ENCODE measurements at regions not wholly inside any gene's neighbourhood (a gene's known extent, or its start where the extent isn't known, plus 50 kb on each side); places are given as distances from the start of the nearest gene placed in this dataset.

- Histone ChIP-seq H2AFZ (ENCODE audit: low read length) (no peak overlapping the region), H3K9me2 (ENCODE audit: insufficient read depth, low read length) (no peaks in the 10 kb centered on the region), H3K4me2 (ENCODE audit: low read length) (no peak overlapping the region), H3K27ac (ENCODE audit: low read depth, low read length, poor library complexity, severe bottlenecking) (no peak overlapping the region), H3K4me3 (ENCODE audit: low read depth, low read length, poor library complexity, severe bottlenecking) (no peak overlapping the region), H3K36me3 (ENCODE audit: insufficient read depth, low read length) (no peaks in the 10 kb centered on the region), H3K9me3 (ENCODE audit: low read length) (no peaks in the 10 kb centered on the region), H3K4me1 (ENCODE audit: insufficient read depth, low read length, poor library complexity, severe bottlenecking) (no peaks in the 10 kb centered on the region), H4K20me1 (ENCODE audit: insufficient read depth, low read length) (no peaks in the 10 kb centered on the region), H3K79me2 (ENCODE audit: insufficient read depth, low read depth, low read length) (no peaks in the 10 kb centered on the region)
- CTCF ChIA-PET (ENCODE audit: unreplicated experiment): no interaction called here
- no peak for DNase-seq (ENCODE audit: low spot score)
- intact Hi-C loops (cut with micrococcal nuclease; ENCODE audit: unreplicated experiment): no loop called here
- no peak for TF ChIP-seq CTCF (conservative IDR thresholded peaks at IDR 0.05; ENCODE audit: low read length)
- TF ChIP-seq EZH2phosphoT487 (IDR thresholded peaks at IDR 0.05; ENCODE audit: borderline replicate concordance, low read depth, low read length): no peak
- BruUV-seq (replicated peaks): no TSS peak
- POLR2A ChIA-PET: no interaction called here
These were observed 147.6 kb downstream of the MAIP1 start for GRCh38 chr2:200102971-200103370.

GRCh38 chr2:200104015-200104414 lies 148.6 kb downstream of the MAIP1 start:
- TF ChIP-seq EZH2phosphoT487 (IDR thresholded peaks at IDR 0.05; ENCODE audit: borderline replicate concordance, low read depth, low read length): no peak
- no peak for TF ChIP-seq CTCF (conservative IDR thresholded peaks at IDR 0.05; ENCODE audit: low read length)
- H3K4me1 ChIP-seq (ENCODE audit: insufficient read depth, low read length, poor library complexity, severe bottlenecking): no peaks in the 10 kb centered on the region
- H3K79me2 ChIP-seq (ENCODE audit: insufficient read depth, low read depth, low read length): no peaks in the 10 kb centered on the region
- no peaks in the 10 kb centered on the region for H4K20me1 ChIP-seq (ENCODE audit: insufficient read depth, low read length)
- H3K4me3 ChIP-seq (ENCODE audit: low read depth, low read length, poor library complexity, severe bottlenecking): no peak overlapping the region
- H3K27ac ChIP-seq (ENCODE audit: low read depth, low read length, poor library complexity, severe bottlenecking): no peak overlapping the region
- H3K9me3 ChIP-seq (ENCODE audit: low read length): no peaks in the 10 kb centered on the region
- ChIA-PET CTCF (ENCODE audit: unreplicated experiment) (no interaction called here), POLR2A (no interaction called here)
- H3K9me2 ChIP-seq (ENCODE audit: insufficient read depth, low read length): no peaks in the 10 kb centered on the region
- no peak overlapping the region for H2AFZ ChIP-seq (ENCODE audit: low read length)
- no TSS peak for BruUV-seq (replicated peaks)
- no peak for DNase-seq (ENCODE audit: low spot score)
- H3K36me3 ChIP-seq (ENCODE audit: insufficient read depth, low read length): no peaks in the 10 kb centered on the region
- no peak overlapping the region for H3K4me2 ChIP-seq (ENCODE audit: low read length)
- intact Hi-C loops (cut with micrococcal nuclease; ENCODE audit: unreplicated experiment): no loop called here

GRCh38 chr2:200107514-200108217 lies 152.3 kb downstream of the MAIP1 start:
- ChIA-PET CTCF (ENCODE audit: unreplicated experiment) (no interaction called here), POLR2A (no interaction called here)
- Histone ChIP-seq H3K4me2 (ENCODE audit: low read length) (no peak overlapping the region), H3K36me3 (ENCODE audit: insufficient read depth, low read length) (no peaks in the 10 kb centered on the region), H2AFZ (ENCODE audit: low read length) (no peak overlapping the region), H3K9me3 (ENCODE audit: low read length) (no peaks in the 10 kb centered on the region), H3K4me1 (ENCODE audit: insufficient read depth, low read length, poor library complexity, severe bottlenecking) (no peaks in the 10 kb centered on the region), H3K27ac (ENCODE audit: low read depth, low read length, poor library complexity, severe bottlenecking) (no peak overlapping the region), H3K4me3 (ENCODE audit: low read depth, low read length, poor library complexity, severe bottlenecking) (no peak overlapping the region), H3K79me2 (ENCODE audit: insufficient read depth, low read depth, low read length) (no peaks in the 10 kb centered on the region), H3K9me2 (ENCODE audit: insufficient read depth, low read length) (no peaks in the 10 kb centered on the region), H4K20me1 (ENCODE audit: insufficient read depth, low read length) (no peaks in the 10 kb centered on the region)
- no peak for DNase-seq (ENCODE audit: low spot score)
- TF ChIP-seq CTCF (conservative IDR thresholded peaks at IDR 0.05; ENCODE audit: low read length) (no peak), EZH2phosphoT487 (IDR thresholded peaks at IDR 0.05; ENCODE audit: borderline replicate concordance, low read depth, low read length) (no peak)
- intact Hi-C loops (cut with micrococcal nuclease; ENCODE audit: unreplicated experiment): no loop called here
- BruUV-seq (replicated peaks): no TSS peak

All from OCI-LY7 (cell line).